ENCODE measurements at regions not wholly inside any gene's neighbourhood (a gene's known extent, or its start where the extent isn't known, plus 50 kb on each side); places are given as distances from the start of the nearest gene placed in this dataset.
"Not testable (repeated sequence)": the region's sequence is repeated elsewhere in the genome, so short reads cannot be mapped to it uniquely, and the experiment has no call there.

- H3K36me3 ChIP-seq (ENCODE audit: control insufficient read depth in 2 of 2, insufficient read depth in 2 of 2, low read length in 1 of 2); SMC1A ChIA-PET (ENCODE audit: uncharacterized antibody, unreplicated experiment); H2AFZ ChIP-seq (ENCODE audit: control insufficient read depth, low read depth, low read length); ATAC-seq; FAIRE-seq; H3K9ac ChIP-seq (ENCODE audit: control insufficient read depth, insufficient read depth, low read length); intact Hi-C loops (cut with micrococcal nuclease; ENCODE audit: unreplicated experiment); H3K4me2 ChIP-seq (ENCODE audit: control insufficient read depth, insufficient read depth); BruUV-seq (replicated peaks); H3K4me3 ChIP-seq; H3K4me1 ChIP-seq (ENCODE audit: control insufficient read depth, insufficient read depth, low read length); POLR2A ChIA-PET; in situ Hi-C loops (cut with MboI); H3K27me3 ChIP-seq (replicated peaks in 1 of 2; ENCODE audit: control insufficient read depth in 2 of 2, insufficient read depth in 2 of 2, low read length in 1 of 2); DNase-seq (ENCODE audit: low read depth, low spot score); H3K27ac ChIP-seq (ENCODE audit: control insufficient read depth, insufficient read depth); H3K79me2 ChIP-seq (ENCODE audit: control insufficient read depth, insufficient read depth, low read length); RAD21 ChIA-PET (ENCODE audit: unreplicated experiment); H4K20me1 ChIP-seq (ENCODE audit: control insufficient read depth, insufficient read depth); H3K9me3 ChIP-seq (replicated peaks; ENCODE audit: control insufficient read depth, insufficient read depth, low read length): not testable (repeated sequence)
- CTCF ChIA-PET: interaction anchor here (0.5 kb wide), 1 partner anchor 938 kb away, joined by 3 read pairs; no protein-coding TSS in a partner anchor
- 13% methylated on average over 2 of the region's 2 CpGs for WGBS (ENCODE audit: insufficient coverage, insufficient replicate concordance, low lambda C conversion rate, missing lambda C conversion rate)
Observed at GRCh38 chr7:79918632-79919031, 216.0 kb upstream of the GNAI1 start.

DNA sequence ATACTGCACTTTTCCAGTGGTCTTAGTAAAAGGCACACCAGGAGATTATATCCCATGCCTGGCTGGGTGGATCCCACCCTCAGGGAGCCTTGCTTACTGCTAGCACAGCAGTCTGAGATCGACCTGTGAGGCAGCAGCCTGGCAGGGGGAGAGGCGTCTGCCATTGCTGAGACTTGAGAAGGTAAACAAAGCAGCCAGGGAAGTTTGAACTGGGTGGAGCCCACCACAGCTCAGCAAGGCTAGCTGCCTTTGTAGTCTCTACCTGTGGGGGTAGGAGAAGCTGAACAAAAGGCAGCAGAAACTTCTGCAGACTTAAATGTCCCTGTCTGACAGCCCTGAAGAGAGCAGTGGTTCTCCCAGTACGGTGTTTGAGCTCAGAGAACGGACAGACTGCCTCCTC lies 219.3 kb upstream of the GNAI1 start:
- H2AFZ ChIP-seq (ENCODE audit: control insufficient read depth, low read depth, low read length); H3K4me3 ChIP-seq; H3K4me2 ChIP-seq (ENCODE audit: control insufficient read depth, insufficient read depth); POLR2A ChIA-PET; SMC1A ChIA-PET (ENCODE audit: uncharacterized antibody, unreplicated experiment); DNase-seq (ENCODE audit: low read depth, low spot score); H3K9me3 ChIP-seq (replicated peaks; ENCODE audit: control insufficient read depth, insufficient read depth, low read length); H3K27ac ChIP-seq (ENCODE audit: control insufficient read depth, insufficient read depth); H3K4me1 ChIP-seq (ENCODE audit: control insufficient read depth, insufficient read depth, low read length); ATAC-seq; H3K36me3 ChIP-seq (ENCODE audit: control insufficient read depth in 2 of 2, insufficient read depth in 2 of 2, low read length in 1 of 2); in situ Hi-C loops (cut with MboI); CTCF ChIA-PET; H3K27me3 ChIP-seq (replicated peaks in 1 of 2; ENCODE audit: control insufficient read depth in 2 of 2, insufficient read depth in 2 of 2, low read length in 1 of 2); BruUV-seq (replicated peaks); FAIRE-seq; H3K9ac ChIP-seq (ENCODE audit: control insufficient read depth, insufficient read depth, low read length); intact Hi-C loops (cut with micrococcal nuclease; ENCODE audit: unreplicated experiment); H4K20me1 ChIP-seq (ENCODE audit: control insufficient read depth, insufficient read depth); H3K79me2 ChIP-seq (ENCODE audit: control insufficient read depth, insufficient read depth, low read length); RAD21 ChIA-PET (ENCODE audit: unreplicated experiment): not testable (repeated sequence)
- WGBS (ENCODE audit: insufficient coverage, insufficient replicate concordance, low lambda C conversion rate, missing lambda C conversion rate): 0% methylated on average over 4 of the region's 4 CpGs

DNA sequence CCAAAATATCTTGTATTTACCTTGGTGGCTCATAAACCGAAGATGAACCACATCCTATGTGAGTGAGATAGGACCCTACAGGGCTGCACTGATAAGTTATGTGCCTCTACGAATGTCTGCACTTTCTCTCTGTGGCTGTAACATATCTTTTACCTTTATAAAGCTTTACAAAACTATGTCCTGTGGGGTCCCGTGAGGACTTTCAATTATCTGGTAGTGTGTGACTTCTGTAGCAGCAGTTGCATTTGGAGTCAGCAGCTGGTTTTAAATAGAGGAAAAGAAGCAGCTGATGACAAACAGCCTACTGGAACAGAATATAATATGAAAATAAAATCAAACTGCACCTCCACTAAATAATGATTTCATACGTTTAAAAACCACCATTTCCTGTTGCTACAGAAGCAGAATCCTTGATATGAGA lies 222.4 kb upstream of the GNAI1 start:
- FAIRE-seq: no peak
- intact Hi-C loops (cut with micrococcal nuclease; ENCODE audit: unreplicated experiment): no loop called here
- TF ChIP-seq ZNF24 (IDR thresholded peaks at IDR 0.05) (no peak), BCLAF1 (IDR thresholded peaks at IDR 0.05) (no peak), CEBPZ (IDR thresholded peaks at IDR 0.05; ENCODE audit: low read depth, low read length) (no peak)

More for the DNA sequence above, 222.4 kb upstream of the GNAI1 start:
- ATAC-seq (no peak), DNase-seq (ENCODE audit: low read depth, low spot score) (no peak)
- H3K36me3 ChIP-seq (ENCODE audit: control insufficient read depth in 2 of 2, insufficient read depth in 2 of 2, low read length in 1 of 2): no peaks in the 10 kb centered on the region
- H3K27me3 ChIP-seq (replicated peaks in 1 of 2; ENCODE audit: control insufficient read depth in 2 of 2, insufficient read depth in 2 of 2, low read length in 1 of 2): no peaks in the 10 kb centered on the region
- H4K20me1 ChIP-seq (ENCODE audit: control insufficient read depth, insufficient read depth): no peaks in the 10 kb centered on the region
- CTCF ChIA-PET: no interaction called here
- SMC1A ChIA-PET (ENCODE audit: uncharacterized antibody, unreplicated experiment): no interaction called here
- RAD21 ChIA-PET (ENCODE audit: unreplicated experiment): interaction anchor here (0.6 kb wide), 1 partner anchor 678 kb away, joined by 5 read pairs; no protein-coding TSS in a partner anchor
- no peak overlapping the region for H3K4me3 ChIP-seq
- POLR2A ChIA-PET: no interaction called here
- in situ Hi-C loops (cut with MboI): no loop called here
- H3K79me2 ChIP-seq (ENCODE audit: control insufficient read depth, insufficient read depth, low read length): no peaks in the 10 kb centered on the region
- WGBS (ENCODE audit: insufficient coverage, insufficient replicate concordance, low lambda C conversion rate, missing lambda C conversion rate): 1% methylated on average over 4 of the region's 4 CpGs
- no peaks in the 10 kb centered on the region for H3K4me1 ChIP-seq (ENCODE audit: control insufficient read depth, insufficient read depth, low read length)
- no peaks in the 10 kb centered on the region for H3K9me3 ChIP-seq (replicated peaks; ENCODE audit: control insufficient read depth, insufficient read depth, low read length)
- H2AFZ ChIP-seq (ENCODE audit: control insufficient read depth, low read depth, low read length): no peak overlapping the region
- H3K9ac ChIP-seq (ENCODE audit: control insufficient read depth, insufficient read depth, low read length): no peak overlapping the region
- no peak overlapping the region for H3K4me2 ChIP-seq (ENCODE audit: control insufficient read depth, insufficient read depth)
- BruUV-seq (replicated peaks): no TSS peak
- no peak overlapping the region for H3K27ac ChIP-seq (ENCODE audit: control insufficient read depth, insufficient read depth)
